ENCODE measurements at regions not wholly inside any gene's neighbourhood (a gene's known extent, or its start where the extent isn't known, plus 50 kb on each side); places are given as distances from the start of the nearest gene placed in this dataset.

- no peaks in the 10 kb centered on the region for H3K36me3 Mint-ChIP-seq
- H3K4me3 ChIP-seq (ENCODE audit: low read length): no peak overlapping the region
- 75% methylated on average over 5 of the region's 6 CpGs for WGBS (ENCODE audit: insufficient coverage)
- H3K4me3 Mint-ChIP-seq: no peak overlapping the region
- intact Hi-C loops (cut with micrococcal nuclease): no loop called here
- no peaks in the 10 kb centered on the region for H3K9me3 Mint-ChIP-seq
- H3K36me3 ChIP-seq (ENCODE audit: control insufficient read depth, insufficient read depth, low read length): no peaks in the 10 kb centered on the region
- H3K27me3 ChIP-seq (ENCODE audit: control insufficient read depth, insufficient read depth, low read length): no peaks in the 10 kb centered on the region
- no peaks in the 10 kb centered on the region for H3K9me3 ChIP-seq (ENCODE audit: control insufficient read depth, insufficient read depth, low read length)
- no peak for TF ChIP-seq CTCF (IDR thresholded peaks at IDR 0.05)
- H3K27ac ChIP-seq (ENCODE audit: low read length): no peak overlapping the region
- peaks cover 8% of the 10 kb centered on the region for H3K4me1 ChIP-seq (ENCODE audit: control insufficient read depth, insufficient read depth, low read length)
- DNase-seq (no peak), ATAC-seq (no peak)
- H3K27me3 Mint-ChIP-seq (ENCODE audit: low read depth in 2 of 2): peaks cover 8 to 15% of the 10 kb centered on the region in 2 donors
- H3K27ac Mint-ChIP-seq: no peak overlapping the region
- H3K4me1 Mint-ChIP-seq: peaks cover 0 to 4% of the 10 kb centered on the region in 2 donors
Observed at GRCh38 chr7:35533902-35534301, 161.0 kb downstream of the HERPUD2 start.

GRCh38 chr7:35530124-35531109 lies 164.5 kb downstream of the HERPUD2 start:
- Histone ChIP-seq H3K4me1 (ENCODE audit: control insufficient read depth, insufficient read depth, low read length) (peaks cover 4% of the 10 kb centered on the region), H3K4me3 (ENCODE audit: low read length) (no peak overlapping the region), H3K27ac (ENCODE audit: low read length) (no peak overlapping the region), H3K27me3 (ENCODE audit: control insufficient read depth, insufficient read depth, low read length) (no peaks in the 10 kb centered on the region), H3K36me3 (ENCODE audit: control insufficient read depth, insufficient read depth, low read length) (no peaks in the 10 kb centered on the region), H3K9me3 (ENCODE audit: control insufficient read depth, insufficient read depth, low read length) (no peaks in the 10 kb centered on the region)
- intact Hi-C loops (cut with micrococcal nuclease): no loop called here
- 72% methylated on average over 16 of the region's 16 CpGs for WGBS (ENCODE audit: insufficient coverage)
- peaks cover 19 to 26% of the 10 kb centered on the region in 2 donors for H3K27me3 Mint-ChIP-seq (ENCODE audit: low read depth in 2 of 2)
- no peaks in the 10 kb centered on the region for H3K36me3 Mint-ChIP-seq
- no peak for ATAC-seq
- no peak for TF ChIP-seq CTCF (IDR thresholded peaks at IDR 0.05)
- H3K27ac Mint-ChIP-seq: no peak overlapping the region
- no peaks in the 10 kb centered on the region for H3K4me1 Mint-ChIP-seq
- DNase-seq: no peak
- H3K4me3 Mint-ChIP-seq: no peak overlapping the region
- no peaks in the 10 kb centered on the region for H3K9me3 Mint-ChIP-seq

GRCh38 chr7:35529713-35530112 lies 165.2 kb downstream of the HERPUD2 start:
- H3K4me3 Mint-ChIP-seq: no peak overlapping the region
- intact Hi-C loops (cut with micrococcal nuclease): no loop called here
- no peak overlapping the region for H3K27ac Mint-ChIP-seq
- H3K9me3 ChIP-seq (ENCODE audit: control insufficient read depth, insufficient read depth, low read length): no peaks in the 10 kb centered on the region
- WGBS (ENCODE audit: insufficient coverage): 56% methylated on average over 6 of the region's 6 CpGs
- no peak for TF ChIP-seq CTCF (IDR thresholded peaks at IDR 0.05)
- H3K4me1 Mint-ChIP-seq: no peaks in the 10 kb centered on the region
- no peak overlapping the region for H3K27ac ChIP-seq (ENCODE audit: low read length)
- H3K9me3 Mint-ChIP-seq: no peaks in the 10 kb centered on the region
- H3K27me3 ChIP-seq (ENCODE audit: control insufficient read depth, insufficient read depth, low read length): no peaks in the 10 kb centered on the region
- ATAC-seq: no peak
- peaks cover 19 to 26% of the 10 kb centered on the region in 2 donors for H3K27me3 Mint-ChIP-seq (ENCODE audit: low read depth in 2 of 2)
- peaks cover 4% of the 10 kb centered on the region for H3K4me1 ChIP-seq (ENCODE audit: control insufficient read depth, insufficient read depth, low read length)
- H3K4me3 ChIP-seq (ENCODE audit: low read length): no peak overlapping the region
- DNase-seq: no peak
- no peaks in the 10 kb centered on the region for H3K36me3 Mint-ChIP-seq
- H3K36me3 ChIP-seq (ENCODE audit: control insufficient read depth, insufficient read depth, low read length): no peaks in the 10 kb centered on the region
